DMS114 treated with DMSO at 0.1 percent for 48 hours (cell line): ENCODE measurements at regions not wholly inside any gene's neighbourhood (a gene's known extent, or its start where the extent isn't known, plus 50 kb on each side); places are given as distances from the start of the nearest gene placed in this dataset.

Source experiments
- DNase-seq: peaks from one replicate; lab custom pipeline; 2025; ENCODE audit not compliant: unreplicated experiment; lab: John Stamatoyannopoulos, UW

DNA sequence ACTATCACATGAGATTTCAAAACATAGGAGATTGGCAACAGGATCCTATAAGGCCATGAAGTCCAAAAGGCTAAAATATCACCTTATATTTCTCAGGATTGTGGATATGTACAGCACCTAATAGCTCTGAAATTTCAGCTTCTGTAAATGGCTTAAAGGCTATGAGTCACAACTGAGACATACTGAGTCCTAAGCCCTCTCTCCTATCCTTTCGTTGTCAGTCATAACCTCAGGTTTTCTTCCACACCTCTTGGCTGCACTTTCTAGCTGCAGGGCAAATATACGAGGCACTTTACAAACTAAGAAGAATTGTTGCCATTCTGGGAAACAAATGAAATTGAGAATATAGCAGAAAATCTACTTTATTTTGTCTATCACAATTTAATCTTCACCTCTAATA is 969.9 kb upstream of the EPHA7 start:
- no peak for DNase-seq

DNA sequence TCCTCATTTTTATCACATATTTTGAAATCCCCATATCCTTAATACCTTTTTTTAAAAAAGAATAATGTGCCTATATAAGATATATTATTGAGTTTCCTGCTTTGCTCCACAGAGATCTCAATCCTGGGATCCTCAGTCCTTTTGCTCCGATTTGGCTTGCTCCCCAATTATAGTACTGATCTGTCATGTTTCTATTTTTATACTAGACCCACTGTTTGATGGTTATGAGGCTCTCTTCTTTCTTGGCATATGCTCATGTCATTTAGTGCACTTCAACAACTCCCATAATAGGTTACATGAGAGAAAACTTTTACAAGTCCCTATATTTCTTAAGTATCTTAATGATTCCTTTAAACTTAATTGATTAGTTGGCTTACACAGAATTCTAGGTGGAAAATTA is 958.5 kb upstream of the EPHA7 start:
- DNase-seq = no peak

DNA sequence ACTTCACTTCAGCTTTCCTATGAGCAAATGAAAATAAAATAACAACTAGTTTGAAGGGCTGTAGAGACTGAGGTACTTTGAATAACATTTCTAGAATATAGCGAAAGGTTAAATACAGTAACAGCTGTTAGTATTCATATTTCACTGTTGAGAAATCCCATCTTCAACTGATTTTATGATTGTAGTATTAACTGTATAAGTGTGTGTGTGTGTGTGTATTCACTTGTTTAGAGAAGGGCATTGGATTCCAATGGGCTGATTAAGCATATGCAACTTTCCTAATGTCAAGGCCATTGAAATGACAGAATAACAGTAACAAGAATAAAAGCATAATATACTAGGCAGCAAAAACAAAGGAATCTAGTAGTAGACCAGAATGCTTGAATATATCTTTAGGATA is 957.5 kb upstream of the EPHA7 start:
- DNase-seq = no peak

GRCh38 chr6:94372229-94372628 is 952.9 kb upstream of the EPHA7 start:
- DNase-seq = no peak

- DNase-seq = no peak
Measured at GRCh38 chr6:94367316-94367715, 948.0 kb upstream of the EPHA7 start.

- DNase-seq = no peak
Measured at GRCh38 chr6:94362061-94362864, 942.9 kb upstream of the EPHA7 start.

- no peak for DNase-seq
Measured at GRCh38 chr6:94361304-94362060, 942.1 kb upstream of the EPHA7 start.

GRCh38 chr6:94357381-94357980 is 938.1 kb upstream of the EPHA7 start:
- no peak for DNase-seq

GRCh38 chr6:94350833-94351232 is 931.5 kb upstream of the EPHA7 start:
- no peak for DNase-seq

DNA sequence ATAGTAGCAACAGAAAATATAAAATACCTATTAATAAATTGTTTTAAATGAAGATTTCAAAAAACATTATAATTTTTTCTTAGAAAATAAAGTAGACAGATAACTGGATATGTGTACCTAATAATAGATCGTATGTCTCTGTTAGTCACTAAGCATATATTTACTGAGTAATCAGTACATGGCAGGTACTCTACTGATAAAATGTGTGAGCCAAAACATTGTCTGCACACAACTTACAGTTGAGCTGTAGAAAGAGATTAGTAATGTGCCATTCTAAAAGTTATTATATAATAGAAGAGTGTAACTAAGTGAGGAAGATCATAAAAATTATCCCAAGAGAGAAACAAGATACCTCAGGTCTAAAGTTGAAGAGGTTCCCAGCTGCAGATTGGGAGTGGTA is 929.9 kb upstream of the EPHA7 start:
- no peak for DNase-seq

GRCh38 chr6:94344866-94345265 is 925.5 kb upstream of the EPHA7 start:
- DNase-seq = no peak

DNA sequence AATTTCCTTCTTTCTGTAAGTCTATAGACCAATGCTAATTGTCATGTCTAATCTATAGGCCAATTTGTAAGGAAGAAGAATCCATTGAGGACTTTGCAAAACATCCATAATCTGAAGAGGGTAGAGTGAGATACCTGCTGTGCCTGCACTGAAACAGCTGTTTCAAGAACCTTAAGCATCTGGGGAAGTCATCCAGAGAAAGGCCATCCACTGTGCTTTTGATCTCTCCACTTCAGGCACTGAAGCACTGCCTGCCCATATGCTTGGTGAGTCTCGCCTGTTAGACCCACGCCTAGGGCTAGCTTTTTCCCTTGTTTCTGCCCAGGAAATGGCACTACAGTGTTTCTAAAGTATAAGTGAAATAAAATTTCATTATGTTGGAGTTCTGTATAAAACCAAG is 921.8 kb upstream of the EPHA7 start:
- no peak for DNase-seq

GRCh38 chr6:94323853-94324252 is 904.5 kb upstream of the EPHA7 start:
- peak; percentile 0 for DNase-seq

- DNase-seq = no peak
Measured at GRCh38 chr6:94300424-94301144, 881.2 kb upstream of the EPHA7 start.

- no peak for DNase-seq
Measured at GRCh38 chr6:94289131-94289530, 869.8 kb upstream of the EPHA7 start.

DNA sequence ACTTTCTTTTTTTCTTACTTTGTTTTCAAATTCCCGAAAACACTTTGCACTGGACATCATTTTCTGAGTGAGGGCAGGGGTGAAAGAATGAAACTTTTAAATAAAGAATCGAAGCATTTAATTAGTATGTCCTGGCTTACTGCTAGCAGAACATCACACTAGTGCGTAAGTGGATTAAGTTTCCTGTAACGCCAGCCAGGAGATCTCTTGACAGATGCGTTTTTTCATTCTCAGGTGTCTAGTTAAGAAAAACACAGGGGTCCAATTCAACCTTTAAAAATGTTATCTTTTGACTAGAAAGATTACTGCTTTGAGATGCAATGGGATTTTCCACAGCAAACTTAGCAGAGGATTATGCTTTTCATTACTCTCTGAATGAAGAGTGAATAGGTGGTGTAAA is 858.8 kb upstream of the EPHA7 start:
- DNase-seq = no peak

GRCh38 chr6:94272327-94272726 is 853.0 kb upstream of the EPHA7 start:
- DNase-seq = no peak

GRCh38 chr6:94270091-94270948 is 851.0 kb upstream of the EPHA7 start:
- DNase-seq = no peak

GRCh38 chr6:94269256-94269655 is 849.9 kb upstream of the EPHA7 start:
- DNase-seq = no peak

GRCh38 chr6:94260765-94261164 is 841.4 kb upstream of the EPHA7 start:
- DNase-seq = no peak

GRCh38 chr6:94254689-94255088 is 835.3 kb upstream of the EPHA7 start:
- no peak for DNase-seq
